ENCODE measurements at regions not wholly inside any gene's neighbourhood (a gene's known extent, or its start where the extent isn't known, plus 50 kb on each side); places are given as distances from the start of the nearest gene placed in this dataset.

DNA sequence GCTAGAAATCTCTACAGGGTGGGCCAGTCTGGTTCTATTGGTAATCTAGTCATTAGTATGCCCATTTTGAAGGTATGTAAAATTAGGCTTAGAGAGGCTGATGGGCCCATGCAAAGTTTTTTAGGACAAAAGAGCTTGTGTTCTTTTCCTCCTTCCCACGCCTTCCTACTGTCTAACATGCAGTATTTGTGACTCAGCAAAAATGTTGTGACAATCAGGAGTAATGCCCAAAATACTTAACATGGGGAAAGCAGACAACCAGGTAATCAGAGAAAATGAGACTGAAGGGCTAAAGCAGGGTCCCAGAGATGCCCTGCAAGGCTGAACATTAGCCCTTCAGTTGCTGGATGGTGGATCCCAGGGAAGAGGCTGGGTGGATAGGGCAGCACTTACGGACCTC lies 437.9 kb downstream of the BCL11B start:
- H3K4me2 ChIP-seq (ENCODE audit: insufficient read depth, low read length) = no peak overlapping the region
- CTCF ChIA-PET = no interaction called here

More for the DNA sequence above, 437.9 kb downstream of the BCL11B start:
- TF ChIP-seq POLR2AphosphoS5 (IDR thresholded peaks at IDR 0.05; ENCODE audit: insufficient read depth, low read depth, low read length) = no peak
- TF ChIP-seq, protein P1, sequence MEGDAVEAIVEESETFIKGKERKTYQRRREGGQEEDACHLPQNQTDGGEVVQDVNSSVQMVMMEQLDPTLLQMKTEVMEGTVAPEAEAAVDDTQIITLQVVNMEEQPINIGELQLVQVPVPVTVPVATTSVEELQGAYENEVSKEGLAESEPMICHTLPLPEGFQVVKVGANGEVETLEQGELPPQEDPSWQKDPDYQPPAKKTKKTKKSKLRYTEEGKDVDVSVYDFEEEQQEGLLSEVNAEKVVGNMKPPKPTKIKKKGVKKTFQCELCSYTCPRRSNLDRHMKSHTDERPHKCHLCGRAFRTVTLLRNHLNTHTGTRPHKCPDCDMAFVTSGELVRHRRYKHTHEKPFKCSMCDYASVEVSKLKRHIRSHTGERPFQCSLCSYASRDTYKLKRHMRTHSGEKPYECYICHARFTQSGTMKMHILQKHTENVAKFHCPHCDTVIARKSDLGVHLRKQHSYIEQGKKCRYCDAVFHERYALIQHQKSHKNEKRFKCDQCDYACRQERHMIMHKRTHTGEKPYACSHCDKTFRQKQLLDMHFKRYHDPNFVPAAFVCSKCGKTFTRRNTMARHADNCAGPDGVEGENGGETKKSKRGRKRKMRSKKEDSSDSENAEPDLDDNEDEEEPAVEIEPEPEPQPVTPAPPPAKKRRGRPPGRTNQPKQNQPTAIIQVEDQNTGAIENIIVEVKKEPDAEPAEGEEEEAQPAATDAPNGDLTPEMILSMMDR (IDR thresholded peaks at IDR 0.05; ENCODE audit: extremely low read depth in 1 of 2, insufficient read depth in 1 of 2, low read depth in 1 of 2, low read length in 2 of 2) = no peak
- no peak for TF ChIP-seq JUN (IDR thresholded peaks at IDR 0.05; ENCODE audit: borderline replicate concordance, insufficient read depth, insufficient read length, low read depth)
- TF ChIP-seq FOS (IDR thresholded peaks at IDR 0.05; ENCODE audit: borderline replicate concordance, insufficient read depth, low read length) = no peak
- TF ChIP-seq GATA2 (IDR thresholded peaks at IDR 0.05; ENCODE audit: insufficient read depth, insufficient read length, low read depth, low read length) = no peak
- TF ChIP-seq MYC (IDR thresholded peaks at IDR 0.05; ENCODE audit: low read depth, low read length) = no peak
- TF ChIP-seq, protein P2, sequence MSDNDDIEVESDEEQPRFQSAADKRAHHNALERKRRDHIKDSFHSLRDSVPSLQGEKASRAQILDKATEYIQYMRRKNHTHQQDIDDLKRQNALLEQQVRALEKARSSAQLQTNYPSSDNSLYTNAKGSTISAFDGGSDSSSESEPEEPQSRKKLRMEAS (IDR thresholded peaks at IDR 0.05; ENCODE audit: insufficient read depth, insufficient read length) = no peak
- TF ChIP-seq POLR2A (IDR thresholded peaks at IDR 0.05; ENCODE audit: low read depth, low read length) = no peak
- no peak for TF ChIP-seq EZH2 (IDR thresholded peaks at IDR 0.05; ENCODE audit: borderline replicate concordance, low read depth, low read length, severe bottlenecking)
- Histone ChIP-seq H2AFZ (ENCODE audit: low read depth, low read length) (no peak overlapping the region), H3K79me2 (ENCODE audit: control insufficient read depth, insufficient read depth, low read length) (no peaks in the 10 kb centered on the region), H3K4me3 (replicated peaks in 1 of 3; ENCODE audit: insufficient read depth in 1 of 3, low read depth in 1 of 3, low read length in 3 of 3) (no peak overlapping the region), H3K9me1 (replicated peaks; ENCODE audit: control insufficient read depth, extremely low read depth, insufficient read depth, low read length) (no peaks in the 10 kb centered on the region), H3K27ac (ENCODE audit: insufficient read depth, low read depth, low read length) (no peak overlapping the region), H3K9ac (replicated peaks; ENCODE audit: extremely low read depth, insufficient read depth, low read length) (no peak overlapping the region), H3K9me3 (replicated peaks; ENCODE audit: control insufficient read depth, insufficient read depth, low read length) (peaks cover 14% of the 10 kb centered on the region), H4K20me1 (replicated peaks; ENCODE audit: control insufficient read depth, extremely low read depth, insufficient read depth, low read length) (no peaks in the 10 kb centered on the region), H3K27me3 (ENCODE audit: control insufficient read depth in 2 of 2, insufficient read depth in 2 of 2, low read length in 2 of 2) (no peaks in the 10 kb centered on the region), H3K36me3 (ENCODE audit: control insufficient read depth in 2 of 2, extremely low read depth in 1 of 2, insufficient read depth in 2 of 2, low read length in 2 of 2) (no peaks in the 10 kb centered on the region), H3K4me1 (ENCODE audit: control insufficient read depth, extremely low read depth, insufficient read depth, low read length) (no peaks in the 10 kb centered on the region)
- FAIRE-seq = no peak
- BruUV-seq (replicated peaks) = no TSS peak
- intact Hi-C loops (cut with micrococcal nuclease) (no loop called here), dilution Hi-C loops (cut with MboI; ENCODE audit: extremely low pct_ligation_motif_present, low sequenced_read_pairs) (no loop called here)
- DNase-seq (ENCODE audit: low read depth, low spot score) = no peak
- POLR2A ChIA-PET = no interaction called here
